K562 (cell line): ENCODE measurements at regions not wholly inside any gene's neighbourhood (a gene's known extent, or its start where the extent isn't known, plus 50 kb on each side); places are given as distances from the start of the nearest gene placed in this dataset.

Source experiments
- RFX5 ChIP-seq: IDR thresholded peaks from 2 replicates; pipeline ENCODE4 v1.6.1; 2011; ENCODE audit warnings: low read depth, mild to moderate bottlenecking, improper control_type of control experiment, low read length
- SIN3A ChIP-seq, 2 experiments: fragments of 150-350 bp in 1 of 2; IDR thresholded peaks; 2 replicates each; pipeline ENCODE4 v1.6.1; 2011 to 2016; ENCODE audit warnings: borderline replicate concordance in 2 of 2, low read depth in 2 of 2, low read length in 2 of 2, mild to moderate bottlenecking in 2 of 2, moderate library complexity in 2 of 2; ENCODE audit not compliant: control insufficient read depth in 1 of 2
- SMC3 ChIP-seq: conservative IDR thresholded peaks from 2 replicates; pipeline ENCODE4 v1.6.1; 2011; ENCODE audit warnings: low read depth, low read length, improper control_type of control experiment; ENCODE audit not compliant: insufficient read depth

GRCh38 chr5:5031665-5032064 lies 108.5 kb upstream of the ADAMTS16 start:
- TF ChIP-seq RFX5 (no peak), SMC3 (no peak), SIN3A (IDR thresholded peaks at IDR 0.05; ENCODE audit: borderline replicate concordance in 2 of 2, control insufficient read depth in 1 of 2, low read depth in 2 of 2, low read length in 2 of 2) (no peak)
